Testis (tissue), 2 donors: ENCODE measurements at regions not wholly inside any gene's neighbourhood (a gene's known extent, or its start where the extent isn't known, plus 50 kb on each side); places are given as distances from the start of the nearest gene placed in this dataset.

Experiments
- POLR2A ChIP-seq: fragments of 450-650 bp; IDR thresholded peaks from one replicate; pipeline ENCODE4 v1.6.1; 2017; ENCODE audit warnings: antibody characterized with exemption, mild to moderate bottlenecking, moderate library complexity
- TF ChIP-seq, protein P1 (sequence below), 3 experiments: fragments of 450-650 bp in 2 of 3; fragments of 200-600 bp in 1 of 3; sonication (generic) in 1 of 3; IDR thresholded peaks; one replicate each; pipeline ENCODE4 v1.5.1; 2016 to 2019; ENCODE audit warnings: antibody characterized with exemption in 3 of 3, mild to moderate bottlenecking in 2 of 3, moderate library complexity in 1 of 3

DNA sequence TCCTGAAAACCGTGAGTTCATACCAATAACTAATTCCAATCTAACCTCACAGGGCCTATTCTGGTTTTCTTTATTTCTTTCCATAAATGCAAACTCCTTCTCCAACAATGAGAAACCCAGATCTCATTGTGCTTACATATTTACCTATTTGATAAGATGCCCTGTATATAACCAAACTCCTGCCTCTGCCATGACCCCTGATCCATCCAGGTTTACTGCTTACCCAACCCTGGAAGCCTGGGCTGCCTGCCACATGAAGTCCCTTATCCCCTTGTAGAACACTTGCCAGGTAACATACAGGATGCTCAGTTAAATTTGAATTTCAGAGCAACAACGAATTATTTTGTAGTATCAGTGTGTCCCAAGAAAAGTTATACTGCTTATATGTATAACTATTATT, 766.1 kb downstream of the LTN1 start:
- TF ChIP-seq, protein P1, sequence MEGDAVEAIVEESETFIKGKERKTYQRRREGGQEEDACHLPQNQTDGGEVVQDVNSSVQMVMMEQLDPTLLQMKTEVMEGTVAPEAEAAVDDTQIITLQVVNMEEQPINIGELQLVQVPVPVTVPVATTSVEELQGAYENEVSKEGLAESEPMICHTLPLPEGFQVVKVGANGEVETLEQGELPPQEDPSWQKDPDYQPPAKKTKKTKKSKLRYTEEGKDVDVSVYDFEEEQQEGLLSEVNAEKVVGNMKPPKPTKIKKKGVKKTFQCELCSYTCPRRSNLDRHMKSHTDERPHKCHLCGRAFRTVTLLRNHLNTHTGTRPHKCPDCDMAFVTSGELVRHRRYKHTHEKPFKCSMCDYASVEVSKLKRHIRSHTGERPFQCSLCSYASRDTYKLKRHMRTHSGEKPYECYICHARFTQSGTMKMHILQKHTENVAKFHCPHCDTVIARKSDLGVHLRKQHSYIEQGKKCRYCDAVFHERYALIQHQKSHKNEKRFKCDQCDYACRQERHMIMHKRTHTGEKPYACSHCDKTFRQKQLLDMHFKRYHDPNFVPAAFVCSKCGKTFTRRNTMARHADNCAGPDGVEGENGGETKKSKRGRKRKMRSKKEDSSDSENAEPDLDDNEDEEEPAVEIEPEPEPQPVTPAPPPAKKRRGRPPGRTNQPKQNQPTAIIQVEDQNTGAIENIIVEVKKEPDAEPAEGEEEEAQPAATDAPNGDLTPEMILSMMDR (IDR thresholded peaks at IDR 0.05): no peak
- no peak for TF ChIP-seq POLR2A
